ENCODE measurements at regions not wholly inside any gene's neighbourhood (a gene's known extent, or its start where the extent isn't known, plus 50 kb on each side); places are given as distances from the start of the nearest gene placed in this dataset.

DNA sequence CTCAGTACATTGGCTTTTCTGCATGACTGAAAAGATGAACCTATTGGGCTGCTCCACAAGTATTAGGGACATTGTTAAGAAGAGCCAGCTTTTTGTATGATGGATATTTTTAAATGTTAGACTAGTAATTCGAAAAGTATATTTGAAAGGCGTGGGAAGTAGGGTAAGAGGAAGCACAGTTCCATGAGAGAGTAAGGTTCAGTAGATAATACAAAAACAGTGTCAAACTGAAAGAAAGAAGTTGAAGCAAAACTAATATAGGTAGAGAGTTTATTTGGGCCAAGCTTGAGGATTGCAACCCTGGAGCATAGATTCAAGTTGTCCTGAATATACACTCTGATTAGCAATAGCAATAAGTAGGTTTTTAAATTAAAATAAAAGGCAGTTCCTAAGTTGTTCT, 193.9 kb downstream of the RASSF9 start:
- DNase-seq, result no peak

DNA sequence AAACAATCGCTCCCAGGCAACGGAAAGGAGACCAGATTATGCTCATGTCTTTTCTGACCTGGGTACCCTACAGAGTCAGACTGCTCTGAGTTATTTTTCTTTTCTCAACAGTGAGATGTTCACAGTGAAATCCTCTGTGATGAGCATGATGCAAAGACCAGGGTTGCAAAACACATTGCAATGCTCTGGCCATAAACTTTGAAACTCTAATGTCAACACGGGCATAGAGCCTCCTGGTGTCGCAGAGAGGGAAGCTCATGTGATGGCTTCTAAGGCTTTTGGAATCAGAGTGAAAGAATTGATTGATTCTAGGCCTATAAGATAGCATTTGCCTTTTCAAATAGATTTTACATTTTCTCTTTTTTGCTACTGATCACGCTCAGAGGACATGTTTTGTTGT, 193.4 kb downstream of the RASSF9 start:
- DNase-seq, result no peak

DNA sequence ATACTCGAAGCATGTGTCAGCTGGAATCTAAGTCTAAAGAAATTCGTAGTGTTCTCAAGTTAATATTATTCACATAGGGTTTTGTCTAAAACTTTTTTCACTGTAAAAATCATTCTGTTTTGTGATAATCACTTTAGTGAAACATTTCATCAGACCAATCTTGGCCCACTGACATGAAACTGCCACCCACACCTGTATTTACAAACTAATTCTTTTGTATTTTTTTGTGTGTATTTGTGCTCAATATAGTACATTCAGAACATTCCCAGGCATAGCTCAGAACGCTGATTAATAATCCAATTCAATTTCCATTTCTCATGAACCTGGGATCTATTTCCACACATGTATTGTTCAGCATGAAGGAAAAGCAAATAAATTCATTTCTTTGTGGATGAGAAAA, 191.7 kb downstream of the RASSF9 start:
- DNase-seq, result no peak

DNA sequence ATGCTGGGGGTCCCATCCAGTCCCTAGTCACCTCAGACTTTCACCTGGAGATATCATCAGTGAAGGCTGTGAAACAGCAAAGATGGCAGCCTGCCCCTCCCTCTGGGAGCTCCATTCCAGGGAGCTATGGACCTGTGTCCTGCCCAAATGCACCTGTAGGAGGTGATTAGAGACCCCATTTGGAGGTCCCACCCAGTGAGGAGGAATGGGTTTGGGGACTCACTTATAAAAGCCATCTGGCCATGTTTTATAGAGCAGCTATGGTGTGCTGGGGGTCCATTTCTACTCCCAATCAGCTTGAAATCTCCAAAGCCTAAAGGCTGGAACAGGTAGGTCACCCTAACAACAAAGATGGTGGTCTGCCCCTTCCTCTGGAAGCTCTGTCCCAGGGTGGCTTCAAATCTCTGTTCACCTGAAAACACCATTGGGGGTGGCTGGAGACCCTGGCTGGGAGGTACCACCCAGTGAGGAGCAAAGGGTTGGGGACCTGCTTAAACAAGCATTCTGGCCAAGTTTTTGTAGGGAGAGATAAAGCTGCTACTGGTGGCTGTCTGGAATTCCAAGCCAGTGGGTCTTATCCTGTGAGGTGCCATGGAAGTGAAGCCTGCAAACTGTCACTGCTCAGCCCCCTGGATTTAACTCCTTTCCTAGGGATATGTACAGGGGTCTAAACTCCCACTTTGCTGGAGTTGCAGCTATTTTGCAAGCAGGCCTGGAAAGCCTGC, 182.3 kb downstream of the RASSF9 start:
- no peak for DNase-seq

DNA sequence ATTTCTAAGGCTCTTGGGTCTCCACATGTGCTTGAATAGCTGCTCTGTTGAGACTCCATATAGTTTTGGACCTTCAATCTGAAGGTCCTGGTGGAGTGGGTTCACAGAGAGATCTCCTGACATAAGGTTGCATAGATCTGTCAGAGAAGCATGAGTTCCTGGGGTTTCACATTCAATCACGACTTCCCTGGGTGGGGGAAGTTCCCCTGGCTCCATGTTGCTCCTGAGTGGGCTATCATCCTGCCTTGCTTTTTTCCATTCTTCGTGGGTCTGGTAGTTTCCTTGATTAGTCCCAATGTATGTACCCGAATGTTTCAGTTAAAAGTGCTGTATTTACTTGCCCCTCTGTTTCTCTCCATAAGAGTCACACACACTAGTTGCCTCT, 181.8 kb downstream of the RASSF9 start:
- DNase-seq, result no peak

DNA sequence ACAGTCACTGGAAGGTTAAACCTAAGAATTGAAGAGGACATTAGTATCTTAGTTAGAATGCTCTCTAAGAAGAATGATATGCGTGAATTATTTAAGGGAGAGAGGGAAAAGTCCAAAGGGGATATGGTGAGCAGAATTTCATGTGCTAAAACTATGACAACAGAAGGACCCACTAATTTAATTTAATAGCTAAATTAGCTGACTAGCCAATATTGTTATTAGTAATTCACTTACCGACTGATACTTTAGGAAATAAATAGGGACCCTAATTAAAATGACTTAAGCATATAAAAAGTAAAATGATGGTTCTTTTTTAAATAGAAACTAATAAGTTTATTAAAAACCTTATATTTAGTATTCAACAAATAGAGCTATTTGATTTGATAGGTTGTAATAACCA, 179.6 kb downstream of the RASSF9 start:
- DNase-seq, result no peak

DNA sequence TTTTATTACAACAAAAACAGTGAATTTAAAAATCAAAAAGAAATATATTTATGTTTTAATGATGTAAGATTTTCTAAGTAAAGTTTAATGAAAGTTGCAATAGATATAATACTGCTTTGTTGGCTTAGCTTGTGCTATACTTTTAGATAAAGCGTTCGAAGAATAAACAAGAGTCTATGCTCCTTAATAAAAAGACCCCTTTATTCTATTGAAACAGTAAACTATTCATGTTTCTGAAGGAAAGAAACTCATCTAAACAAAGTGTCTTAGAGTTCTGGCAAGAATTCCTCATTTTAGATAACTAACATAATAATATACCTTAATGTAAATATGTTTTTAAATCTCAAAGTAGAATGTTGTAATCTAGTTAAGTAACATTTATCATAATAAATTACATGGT, 179.0 kb downstream of the RASSF9 start:
- no peak for DNase-seq

DNA sequence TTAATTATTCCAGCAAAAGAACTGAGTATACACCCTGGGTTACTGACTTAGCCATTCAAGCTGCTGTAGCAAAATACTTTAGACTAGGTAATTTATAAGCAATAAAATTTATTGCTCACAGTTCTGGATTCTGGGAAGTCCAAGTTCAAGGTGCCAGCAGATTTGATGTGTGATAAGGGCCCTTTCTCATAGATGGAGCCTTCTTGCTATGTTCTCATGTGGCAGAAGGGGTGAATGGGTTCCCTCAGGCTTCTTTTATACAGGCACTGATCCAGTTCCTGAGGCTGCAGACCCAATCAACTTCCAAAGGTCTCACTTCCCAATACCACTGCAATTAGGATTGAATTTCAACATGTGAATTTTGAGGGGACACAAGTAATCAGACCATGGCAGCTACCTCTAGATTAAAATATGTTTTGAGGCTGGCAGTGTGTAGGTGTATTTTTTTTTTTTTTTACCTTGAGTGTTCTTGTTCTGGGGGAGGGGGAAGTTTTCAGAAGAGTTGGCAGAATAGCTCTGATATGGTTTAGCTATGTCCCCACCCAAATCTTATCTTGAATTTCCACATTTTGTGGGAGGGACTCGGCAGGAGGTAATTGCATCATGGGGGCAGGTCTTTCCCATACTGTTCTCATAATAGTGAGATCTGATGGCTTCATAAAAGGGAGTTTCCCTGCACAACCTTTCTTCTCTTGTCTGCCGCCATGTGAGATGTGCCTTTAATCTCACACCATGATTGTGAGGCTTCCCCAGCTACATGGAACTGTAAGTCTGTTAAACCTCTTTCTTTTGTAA, 178.2 kb downstream of the RASSF9 start:
- DNase-seq, result no peak

DNA sequence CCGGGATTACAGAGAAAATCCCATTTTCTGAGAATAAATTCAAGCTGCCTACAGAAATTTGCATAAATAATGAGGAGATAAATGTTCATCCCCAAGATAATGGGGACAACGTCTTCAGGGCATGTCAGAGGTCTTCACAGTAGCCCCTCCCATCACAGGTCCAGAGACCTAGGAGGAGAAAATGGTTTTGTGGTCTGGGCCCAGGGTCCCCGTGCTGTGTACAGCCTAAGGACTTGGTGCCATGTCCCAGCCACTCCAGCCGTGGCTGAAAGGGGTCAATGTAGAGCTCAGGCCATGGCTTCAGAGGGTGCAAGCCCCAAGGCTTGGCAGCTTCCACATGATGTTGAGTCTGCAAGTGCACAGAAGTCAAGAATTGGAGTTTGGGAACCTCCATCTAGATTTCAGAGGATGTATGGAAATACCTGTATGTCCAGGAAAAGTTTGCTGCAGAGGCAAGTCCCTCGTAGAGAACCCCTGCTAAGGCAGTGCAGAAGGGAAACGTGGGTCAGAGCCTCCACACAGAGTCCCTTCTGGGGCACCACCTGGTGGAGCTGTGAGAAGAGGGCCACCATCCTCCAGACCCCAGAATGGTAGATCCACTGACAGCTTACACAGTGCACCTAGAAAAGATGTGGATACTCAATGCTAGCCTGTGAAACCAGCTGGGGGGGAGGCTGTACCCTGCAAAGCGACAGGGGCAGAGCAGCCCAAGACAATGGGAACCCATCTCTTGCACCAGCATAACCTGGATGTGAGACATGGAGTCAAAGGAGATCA, 176.3 kb downstream of the RASSF9 start:
- no peak for DNase-seq

DNA sequence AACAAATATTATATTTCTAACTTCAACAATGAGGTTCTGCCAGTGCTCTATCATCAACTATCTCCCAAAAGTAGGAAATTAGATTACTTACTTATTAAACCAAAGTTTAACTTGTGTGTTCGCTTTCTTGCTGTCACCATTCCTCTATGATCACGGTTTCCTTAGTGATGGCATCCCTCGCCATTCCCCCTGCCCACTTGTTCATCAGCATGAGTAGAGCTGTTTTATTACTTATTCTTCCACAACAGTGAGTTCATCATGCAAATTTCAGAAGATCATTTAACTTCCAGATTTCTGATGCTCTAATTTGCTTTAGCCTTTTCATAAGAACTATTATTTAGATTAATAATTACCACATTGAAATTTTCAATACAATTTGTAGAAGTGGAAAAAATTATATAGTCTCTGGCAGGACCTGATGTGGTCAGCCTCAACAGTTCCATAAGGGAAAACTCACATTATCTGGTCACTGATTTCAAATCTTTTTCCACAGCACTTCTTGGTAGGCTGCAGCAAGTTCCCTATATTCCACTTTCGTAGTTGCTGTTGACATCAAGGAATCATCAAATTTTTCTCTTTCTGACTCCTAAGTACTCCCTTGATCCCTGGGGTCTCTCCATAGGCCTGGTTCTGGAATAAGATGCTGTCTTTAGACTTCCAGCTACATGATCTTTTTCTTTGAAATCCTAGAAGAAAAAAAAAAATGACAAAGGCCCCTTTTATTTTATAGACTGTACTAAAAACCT, 174.6 kb downstream of the RASSF9 start:
- no peak for DNase-seq

DNA sequence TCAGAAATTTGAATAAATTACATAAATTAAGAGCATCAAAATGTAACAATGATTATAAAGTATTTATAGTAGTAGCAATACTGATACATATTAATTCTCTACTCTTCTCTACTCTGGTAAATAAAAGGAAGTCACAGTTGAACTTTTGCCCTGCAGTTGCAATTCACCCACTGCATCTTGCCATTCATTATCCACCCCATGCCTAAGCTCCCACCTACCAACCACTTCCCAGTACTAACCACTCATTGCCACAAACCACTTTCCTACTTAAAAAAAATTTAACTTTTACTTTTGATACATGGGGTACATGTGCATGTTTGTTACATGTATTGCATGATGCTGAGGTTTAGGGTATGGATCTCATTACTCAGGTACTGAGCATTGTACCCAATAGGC, 174.0 kb downstream of the RASSF9 start:
- no peak for DNase-seq

DNA sequence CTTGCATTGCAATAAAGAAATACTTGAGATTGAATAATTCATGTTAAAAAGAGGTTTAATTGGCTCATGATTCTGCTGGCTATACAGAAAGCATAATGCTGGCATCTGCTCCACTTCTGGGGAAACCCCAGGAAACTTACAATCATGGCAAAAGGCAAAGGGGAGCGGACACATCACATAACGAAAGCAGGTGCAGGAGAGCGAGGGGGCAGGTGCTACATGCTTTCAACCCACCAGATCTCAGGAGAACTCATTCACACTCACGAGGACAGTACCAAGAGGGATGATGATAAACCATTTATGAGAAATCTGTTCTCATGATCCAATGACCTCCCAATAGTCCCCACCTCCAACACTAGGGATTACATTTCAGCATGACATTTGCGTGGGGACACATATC, 172.6 kb downstream of the RASSF9 start:
- DNase-seq, result no peak

DNA sequence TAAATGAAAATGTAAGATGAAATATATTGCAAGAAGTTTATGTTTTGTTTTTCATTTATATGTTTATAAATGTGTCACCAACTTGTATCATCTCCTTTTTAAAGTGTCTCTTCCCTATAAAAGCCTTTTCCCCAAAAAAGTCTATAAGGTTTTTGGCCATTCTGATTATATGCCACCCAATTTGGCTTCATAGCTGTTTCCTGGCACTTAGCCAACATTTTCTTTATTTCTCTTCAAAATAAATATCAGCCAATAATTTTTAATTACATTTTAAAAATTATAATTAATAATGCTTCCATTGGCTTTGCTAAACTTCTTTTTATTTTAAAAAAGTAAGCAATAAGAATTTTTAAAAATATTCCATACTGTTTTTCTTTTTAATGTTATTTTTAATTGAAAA, 171.8 kb downstream of the RASSF9 start:
- no peak for DNase-seq

DNA sequence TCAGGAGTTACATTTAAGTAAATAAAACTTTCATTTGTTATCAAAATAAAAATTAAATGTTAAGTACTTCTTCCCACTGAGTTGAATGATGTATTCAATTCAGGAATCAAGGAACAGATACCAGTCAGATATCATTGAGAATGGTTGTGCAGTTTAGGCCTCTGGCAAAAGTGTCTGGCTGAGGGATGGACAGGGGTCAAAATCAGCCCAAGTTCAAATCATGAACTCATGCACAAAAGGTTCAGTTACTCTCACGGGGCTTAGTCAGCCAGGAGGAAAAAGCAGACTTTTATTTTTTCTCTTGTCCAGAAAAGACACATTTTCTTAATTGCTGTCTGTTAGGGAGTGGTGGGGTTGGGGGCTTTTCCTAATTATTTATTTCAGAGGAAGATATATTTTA, 166.3 kb downstream of the RASSF9 start:
- no peak for DNase-seq

DNA sequence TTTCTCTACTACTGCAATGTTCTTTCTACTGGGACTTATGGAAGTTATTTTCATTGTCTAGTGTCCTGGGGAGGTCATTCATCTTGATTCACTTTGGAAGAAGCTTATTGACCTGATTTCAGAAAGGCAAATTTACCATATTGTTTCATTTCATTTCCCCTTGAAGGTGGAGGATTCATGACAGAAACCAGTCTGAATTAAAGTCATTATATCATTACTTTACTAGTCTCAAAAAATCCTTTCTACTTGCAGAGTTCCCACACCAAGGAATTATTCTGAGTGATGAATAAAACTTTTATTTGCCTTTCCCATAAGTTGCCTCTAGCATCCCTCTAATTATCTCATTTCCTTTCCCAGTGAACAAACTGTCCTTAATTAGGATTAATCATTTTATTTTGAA, 163.8 kb downstream of the RASSF9 start:
- DNase-seq, result no peak

DNA sequence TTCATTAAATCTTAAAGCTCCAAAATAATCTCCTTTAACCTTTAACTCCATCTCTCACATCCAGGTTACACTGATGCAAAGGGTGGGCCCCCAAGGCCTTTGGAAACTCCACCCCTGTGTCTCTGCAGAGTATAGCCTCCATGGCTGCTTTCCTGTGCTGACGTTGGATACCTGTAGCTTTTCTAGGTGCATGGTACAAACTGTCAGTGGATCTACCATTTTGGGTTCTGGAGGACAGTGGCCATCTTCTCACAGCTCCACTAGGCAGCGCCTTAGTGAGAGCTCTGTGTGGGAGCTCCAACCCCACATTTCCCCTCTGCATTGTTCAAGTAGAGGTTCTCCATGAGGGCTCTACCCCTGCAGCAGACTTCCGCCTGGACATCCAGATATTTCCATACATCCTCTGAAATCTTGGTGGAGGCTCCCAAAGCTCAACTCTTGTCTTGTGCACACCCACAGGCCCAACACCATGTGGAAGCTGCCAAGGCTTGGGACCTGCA, 162.2 kb downstream of the RASSF9 start:
- DNase-seq, result no peak

DNA sequence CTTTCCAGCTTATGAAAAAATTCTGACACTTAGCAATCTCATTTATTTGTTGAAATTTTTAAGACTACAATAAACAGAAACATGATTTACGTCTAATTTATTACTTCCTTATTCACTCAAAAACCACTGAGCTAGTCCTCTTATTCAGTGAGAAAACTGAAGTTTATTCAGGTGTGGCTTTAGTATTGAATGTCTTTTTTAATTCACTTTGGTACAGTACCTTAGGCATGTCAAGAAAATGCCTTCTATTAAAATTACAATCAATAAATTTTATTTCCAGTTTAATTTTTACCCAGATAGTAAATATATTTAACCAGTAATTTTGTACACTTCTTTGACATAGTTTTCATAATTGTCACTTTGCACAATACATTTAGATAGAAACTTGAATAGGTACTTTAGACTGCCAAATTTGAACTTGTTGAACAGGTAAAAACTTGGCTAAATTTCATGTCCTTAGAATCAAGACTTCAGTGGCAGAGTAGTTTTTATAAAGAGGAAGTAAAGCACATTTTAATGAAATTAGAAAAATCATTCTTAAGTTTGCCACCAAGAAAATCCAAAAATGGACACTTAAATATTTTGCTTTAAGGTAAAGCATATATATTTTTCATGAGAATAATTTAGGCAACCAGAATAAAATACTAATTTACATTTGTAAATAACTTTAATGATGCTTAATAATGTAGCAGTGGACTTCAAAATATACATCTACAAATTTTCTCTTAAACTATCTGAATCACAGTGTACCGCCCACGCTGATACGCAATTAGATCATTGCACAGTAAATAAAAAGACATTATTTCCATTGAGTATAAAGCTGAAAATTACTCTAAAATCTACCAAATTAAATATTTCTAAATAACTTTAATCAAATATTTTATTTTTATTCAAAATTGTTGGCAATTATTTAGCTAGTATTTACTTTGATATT, 159.1 kb downstream of the RASSF9 start:
- DNase-seq, result no peak

DNA sequence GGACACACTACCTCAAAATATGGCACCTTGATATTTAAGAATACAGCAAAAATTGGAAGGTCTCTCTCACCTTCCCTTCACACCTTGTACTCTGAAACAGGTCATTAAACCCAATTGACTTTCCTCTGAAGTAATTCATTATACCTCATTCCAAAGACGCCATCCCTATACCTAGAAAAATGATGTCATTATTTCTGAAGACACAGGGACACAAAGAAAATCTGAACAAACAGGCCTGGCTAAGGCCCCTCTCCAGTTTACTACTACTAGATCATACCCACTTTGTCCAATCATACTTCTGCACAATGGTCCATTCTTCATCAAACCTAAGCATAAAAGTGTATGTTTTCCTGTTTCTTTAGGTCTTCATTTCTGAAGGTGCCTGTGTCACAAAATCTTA, 156.9 kb downstream of the RASSF9 start:
- no peak for DNase-seq

DNA sequence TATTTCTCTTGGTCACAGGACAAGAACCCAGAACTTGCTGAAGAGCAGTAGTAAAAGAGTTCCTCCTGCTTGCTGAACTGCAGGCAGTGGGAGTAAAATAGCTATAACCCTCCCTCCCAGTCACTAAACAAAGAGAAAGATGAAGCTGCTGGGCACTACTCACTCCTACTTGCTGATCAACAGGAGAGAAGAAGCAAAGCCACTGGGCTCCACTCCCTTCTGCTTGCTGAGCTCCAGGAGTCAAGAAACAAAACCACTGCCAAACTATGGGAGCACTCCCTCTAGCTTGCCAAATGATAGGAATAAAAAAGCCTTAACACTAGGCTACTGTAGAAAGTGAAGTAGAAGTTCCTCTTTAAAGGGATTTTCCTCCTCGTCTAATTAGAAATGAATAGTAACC, 155.3 kb downstream of the RASSF9 start:
- no peak for DNase-seq

DNA sequence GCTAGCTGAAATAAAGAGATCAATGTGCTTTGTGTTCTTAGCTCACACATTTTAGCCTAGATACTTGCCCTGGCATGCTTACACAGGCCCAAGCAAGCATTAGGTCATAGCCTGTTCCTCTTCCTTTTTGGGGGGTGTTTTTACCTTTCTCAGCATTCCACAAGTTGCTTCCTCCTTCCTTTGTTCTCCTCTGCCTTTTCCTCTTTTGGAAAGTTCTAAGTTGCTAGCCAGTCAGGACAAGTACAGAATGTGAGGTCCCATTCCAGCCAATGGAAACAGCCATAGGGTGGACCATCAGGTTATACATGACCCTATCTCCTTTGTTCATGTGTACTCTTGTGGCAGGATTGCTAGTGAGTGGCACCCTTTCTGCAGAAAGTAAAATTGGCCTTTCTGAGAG, 154.9 kb downstream of the RASSF9 start:
- no peak for DNase-seq

DNA sequence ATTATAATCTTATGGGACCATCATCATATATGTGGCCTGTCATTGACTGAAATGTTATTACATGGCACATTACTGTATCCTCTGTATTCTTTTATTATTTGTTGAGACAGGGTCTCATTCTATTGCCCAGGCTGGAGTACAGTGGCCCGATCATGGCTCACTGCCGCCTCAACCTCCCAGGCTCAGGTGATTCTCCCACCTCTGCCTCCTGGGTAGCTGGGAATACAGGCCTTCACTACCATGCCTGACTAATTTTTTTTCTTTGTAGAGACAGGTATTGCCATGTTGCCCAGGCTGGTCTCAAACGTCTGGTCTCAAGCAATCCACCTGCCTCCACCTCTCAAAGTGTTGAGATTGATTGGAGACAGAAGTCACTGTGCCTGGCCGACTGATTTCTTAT, 153.2 kb downstream of the RASSF9 start:
- DNase-seq, result no peak

DNA sequence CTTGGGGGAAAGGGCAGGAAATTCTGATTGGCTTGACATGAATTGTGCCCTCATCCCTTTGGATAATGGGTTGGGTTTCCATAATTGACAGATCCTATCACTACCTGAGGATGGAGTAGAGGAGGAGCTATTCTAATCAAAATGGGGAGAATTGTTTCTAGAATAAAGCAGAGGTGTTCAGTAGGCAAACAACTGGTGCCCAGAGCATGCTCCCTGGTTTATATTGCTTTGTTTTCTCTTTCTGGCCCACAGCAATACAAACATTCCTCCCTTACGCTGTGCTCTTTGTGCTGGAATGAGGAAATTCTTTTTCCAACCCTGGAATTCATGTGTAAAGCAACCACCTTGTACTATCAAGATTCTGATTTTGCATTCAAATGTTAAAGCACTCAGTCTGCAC, 147.4 kb downstream of the RASSF9 start:
- no peak for DNase-seq
